Hematopoietic multipotent progenitor cell treated with erythropoietin and hydrocortisone succinate and interleukin-3 and kit ligand, for 15 days (in vitro differentiated cells): ENCODE measurements at regions not wholly inside any gene's neighbourhood (a gene's known extent, or its start where the extent isn't known, plus 50 kb on each side); places are given as distances from the start of the nearest gene placed in this dataset.

Source experiments
- DNase-seq: peaks from one replicate; pipeline ENCODE4 v3.0.0-alpha.2; 2015; ENCODE audit warnings: low spot score

- DNase-seq: no peak
These were observed 265.5 kb downstream of the PTPRC start for GRCh38 chr1:198904321-198904720.

GRCh38 chr1:198906739-198907422 is 268.0 kb downstream of the PTPRC start:
- no peak for DNase-seq

GRCh38 chr1:198907423-198907746 is 268.5 kb downstream of the PTPRC start:
- no peak for DNase-seq

- no peak for DNase-seq
These were observed 270.2 kb downstream of the PTPRC start for GRCh38 chr1:198908995-198909394.

- no peak for DNase-seq
These were observed 271.1 kb downstream of the PTPRC start for GRCh38 chr1:198909973-198910372.

GRCh38 chr1:198910816-198911215 is 272.0 kb downstream of the PTPRC start:
- DNase-seq: no peak

- no peak for DNase-seq
These were observed 273.2 kb downstream of the PTPRC start for GRCh38 chr1:198912046-198912445.

GRCh38 chr1:198913667-198914066 is 274.8 kb downstream of the PTPRC start:
- DNase-seq: no peak

GRCh38 chr1:198915327-198916231 is 276.7 kb downstream of the PTPRC start:
- no peak for DNase-seq

- DNase-seq: no peak
These were observed 278.4 kb downstream of the PTPRC start for GRCh38 chr1:198917226-198917625.

GRCh38 chr1:198918920-198919319 is 280.1 kb downstream of the PTPRC start:
- no peak for DNase-seq

GRCh38 chr1:198919667-198920398 is 281.0 kb downstream of the PTPRC start:
- DNase-seq: no peak

GRCh38 chr1:198922638-198923430 is 284.0 kb downstream of the PTPRC start:
- no peak for DNase-seq

- no peak for DNase-seq
These were observed 285.2 kb downstream of the PTPRC start for GRCh38 chr1:198923993-198924392.

- DNase-seq: no peak
These were observed 286.7 kb downstream of the PTPRC start for GRCh38 chr1:198925567-198925966.

- no peak for DNase-seq
These were observed 288.3 kb downstream of the PTPRC start for GRCh38 chr1:198927129-198927528.

GRCh38 chr1:198929111-198929604 is 290.3 kb downstream of the PTPRC start:
- DNase-seq: no peak

GRCh38 chr1:198929961-198930599 is 291.2 kb downstream of the PTPRC start:
- DNase-seq: no peak

GRCh38 chr1:198932351-198932991 is 293.6 kb downstream of the PTPRC start:
- no peak for DNase-seq

- no peak for DNase-seq
These were observed 294.8 kb downstream of the PTPRC start for GRCh38 chr1:198933515-198934222.
